Liver (tissue), 8 donors: ENCODE measurements at regions not wholly inside any gene's neighbourhood (a gene's known extent, or its start where the extent isn't known, plus 50 kb on each side); places are given as distances from the start of the nearest gene placed in this dataset.

Experiments
- DNase-seq: peaks from one replicate; pipeline ENCODE4 v3.0.0-alpha.2; 2017; ENCODE audit warnings: low spot score
- H3K27ac ChIP-seq, 2 donors: one replicate each; pipeline ENCODE4 v1.7.0; 2013; ENCODE audit warnings: inconsistent platforms in 2 of 2, low read length in 2 of 2, control low read depth in 1 of 2, low read depth in 1 of 2, mild to moderate bottlenecking in 1 of 2
- H3K27me3 ChIP-seq, 4 donors: one replicate each; pipeline versions ENCODE4 v1.6.1 to v1.7.0; 2013; ENCODE audit warnings: low read length in 3 of 4, inconsistent platforms in 1 of 4, mild to moderate bottlenecking in 1 of 4, moderate library complexity in 1 of 4; ENCODE audit not compliant: control insufficient read depth in 4 of 4, insufficient read depth in 4 of 4
- H3K36me3 ChIP-seq, 4 donors: one replicate each; pipeline versions ENCODE4 v1.6.1 to v1.7.0; 2013; ENCODE audit warnings: low read length in 3 of 4, mild to moderate bottlenecking in 3 of 4, low read depth in 1 of 4, moderate library complexity in 1 of 4; ENCODE audit not compliant: control insufficient read depth in 4 of 4, insufficient read depth in 3 of 4
- H3K4me1 ChIP-seq, 4 donors: one replicate each; pipeline versions ENCODE4 v1.6.1 to v1.7.0; 2013; ENCODE audit warnings: low read length in 3 of 4, mild to moderate bottlenecking in 3 of 4, moderate library complexity in 1 of 4; ENCODE audit not compliant: control insufficient read depth in 4 of 4, insufficient read depth in 4 of 4
- H3K4me3 ChIP-seq, 3 donors: one replicate each; pipeline versions ENCODE4 v1.6.1 to v1.7.0; 2013; ENCODE audit warnings: low read length in 3 of 3, control low read depth in 1 of 3, low read depth in 1 of 3, mild to moderate bottlenecking in 1 of 3
- H3K9ac ChIP-seq, 2 donors: one replicate each; pipeline ENCODE4 v1.7.0; 2013; ENCODE audit warnings: low read length in 2 of 2, mild to moderate bottlenecking in 2 of 2, moderate library complexity in 2 of 2, control low read depth in 1 of 2, low read depth in 1 of 2
- H3K9me3 ChIP-seq, 4 donors: one replicate each; pipeline versions ENCODE4 v1.6.1 to v1.7.0; 2013; ENCODE audit warnings: low read length in 3 of 4; ENCODE audit not compliant: control insufficient read depth in 4 of 4
- ATF3 ChIP-seq: IDR thresholded peaks from 2 replicates; pipeline ENCODE4 v1.6.1; 2016; ENCODE audit warnings: antibody characterized with exemption
- CTCF ChIP-seq: fragments of 150-350 bp; IDR thresholded peaks from 2 replicates; pipeline ENCODE4 v1.5.1; 2017; ENCODE audit warnings: improper control_type of control experiment, low read depth, low read length; ENCODE audit not compliant: missing input control
- FOXA2 ChIP-seq: IDR thresholded peaks from 2 replicates; pipeline ENCODE4 v1.6.1; 2016; ENCODE audit warnings: antibody characterized with exemption
- RAD21 ChIP-seq, 2 donors: IDR thresholded peaks; 2 replicates each; pipeline ENCODE4 v1.6.1; 2016; ENCODE audit warnings: antibody characterized with exemption in 2 of 2, mild to moderate bottlenecking in 2 of 2
- WGBS: extraction: QIAGEN DNeasy Blood & Tissue Kit; methylation state at CpG from one replicate; pipeline ENCODE4 v1.1.7; 2013; 5-methylcytosine and 5-hydroxymethylcytosine counted together
- donor health status: healthy.
- donor health status: healthy.
- donor health status: healthy.
- donor health status: healthy.
- donor health status: healthy.

GRCh38 chrX:115948018-115948923, 222.3 kb upstream of the AGTR2 start:
- Histone ChIP-seq H3K4me3 (no peak overlapping the region), H3K9me3 (no peaks in the 10 kb centered on the region), H3K27ac (no peak overlapping the region), H3K27me3 (no peaks in the 10 kb centered on the region), H3K4me1 (peaks cover 0 to 7% (median 5%) of the 10 kb centered on the region in 4 donors), H3K9ac (no peak overlapping the region), H3K36me3 (no peaks in the 10 kb centered on the region)
- TF ChIP-seq ATF3, result no peak
- peak in 1 of 2 donors; percentile 76 for TF ChIP-seq RAD21 (IDR thresholded peaks at IDR 0.05)
- DNase-seq, result no peak
- 84% methylated on average over 4 of the region's 4 CpGs for WGBS

- TF ChIP-seq ATF3 (no peak), RAD21 (IDR thresholded peaks at IDR 0.05) (peak in 1 of 2 donors; percentile 82), CTCF (peak; percentile 34)
- Histone ChIP-seq H3K27me3 (no peaks in the 10 kb centered on the region), H3K9me3 (no peaks in the 10 kb centered on the region), H3K27ac (no peak overlapping the region), H3K4me1 (peaks cover 0 to 7% (median 5%) of the 10 kb centered on the region in 4 donors), H3K36me3 (no peaks in the 10 kb centered on the region), H3K4me3 (no peak overlapping the region), H3K9ac (no peak overlapping the region)
- DNase-seq, result no peak
- 94% methylated on average over 17 of the region's 17 CpGs for WGBS
These were observed 220.4 kb upstream of the AGTR2 start for GRCh38 chrX:115949900-115950822.

- no peak overlapping the region for H3K4me3 ChIP-seq
- no peaks in the 10 kb centered on the region for H3K27me3 ChIP-seq
- DNase-seq, result no peak
- peaks cover 3 to 10% (median 6%) of the 10 kb centered on the region in 4 donors for H3K4me1 ChIP-seq
- H3K27ac ChIP-seq, result no peak overlapping the region
- WGBS, result 96% methylated on average over 14 of the region's 14 CpGs
- H3K9me3 ChIP-seq, result no peaks in the 10 kb centered on the region
- TF ChIP-seq CTCF (peak; percentile 2), FOXA2 (no peak), RAD21 (IDR thresholded peaks at IDR 0.05) (peak in 1 of 2 donors; percentile 45)
- H3K9ac ChIP-seq, result no peak overlapping the region
- no peaks in the 10 kb centered on the region for H3K36me3 ChIP-seq
These were observed 218.0 kb upstream of the AGTR2 start for GRCh38 chrX:115952417-115953092.
